Urinary bladder (tissue), 3 donors: ENCODE measurements at regions not wholly inside any gene's neighbourhood (a gene's known extent, or its start where the extent isn't known, plus 50 kb on each side); places are given as distances from the start of the nearest gene placed in this dataset.

Source experiments
- DNase-seq: peaks from one replicate; pipeline ENCODE4 v3.0.0-alpha.2; 2015; ENCODE audit errors: extremely low spot score
- H3K27ac ChIP-seq: one replicate; pipeline ENCODE4 v1.5.1; 2013; ENCODE audit warnings: low read depth, mild to moderate bottlenecking, moderate library complexity
- H3K36me3 ChIP-seq: one replicate; pipeline ENCODE4 v1.6.1; 2013; ENCODE audit warnings: mild to moderate bottlenecking, moderate library complexity; ENCODE audit not compliant: insufficient read depth
- H3K4me1 ChIP-seq: one replicate; pipeline ENCODE4 v1.6.1; 2013; ENCODE audit warnings: mild to moderate bottlenecking, moderate library complexity; ENCODE audit not compliant: insufficient read depth
- H3K4me3 ChIP-seq: one replicate; pipeline ENCODE4 v1.5.1; 2013; ENCODE audit warnings: low read depth, low read length
- WGBS: extraction: QIAGEN DNeasy Blood & Tissue Kit; methylation state at CpG from one replicate; pipeline ENCODE4 v1.1.7; 2013; 5-methylcytosine and 5-hydroxymethylcytosine counted together
- donor health status: healthy with polysubstance abuse.
- donor health status: healthy.

- no peak for DNase-seq
- H3K4me1 ChIP-seq: no peaks in the 10 kb centered on the region
- no peak overlapping the region for H3K4me3 ChIP-seq
- H3K36me3 ChIP-seq: no peaks in the 10 kb centered on the region
- H3K27ac ChIP-seq: no peak overlapping the region
- 42% methylated on average over 1 of the region's 1 CpG for WGBS
Observed at GRCh38 chr14:61878931-61879330, 116.7 kb downstream of the SNAPC1 start.

- no peak for DNase-seq
- 89% methylated on average over 1 of the region's 1 CpG for WGBS
Observed at GRCh38 chr14:61881046-61881445, 118.8 kb downstream of the SNAPC1 start.

GRCh38 chr14:61884711-61885110, 122.5 kb downstream of the SNAPC1 start:
- DNase-seq: no peak
- WGBS: 63% methylated on average over 2 of the region's 2 CpGs
- Histone ChIP-seq H3K36me3 (no peaks in the 10 kb centered on the region), H3K4me1 (no peaks in the 10 kb centered on the region), H3K27ac (no peak overlapping the region), H3K4me3 (no peak overlapping the region)

More at GRCh38 chr14:61881046-61881445, 118.8 kb downstream of the SNAPC1 start:
- no peaks in the 10 kb centered on the region for H3K4me1 ChIP-seq
- no peak overlapping the region for H3K4me3 ChIP-seq
- H3K27ac ChIP-seq: no peak overlapping the region
- H3K36me3 ChIP-seq: no peaks in the 10 kb centered on the region

- Histone ChIP-seq H3K36me3 (no peaks in the 10 kb centered on the region), H3K4me1 (no peaks in the 10 kb centered on the region), H3K27ac (no peak overlapping the region), H3K4me3 (no peak overlapping the region)
- no peak for DNase-seq
- WGBS: 76% methylated on average over 2 of the region's 2 CpGs
Observed at GRCh38 chr14:61885203-61885961, 123.2 kb downstream of the SNAPC1 start.

- DNase-seq: no peak
- Histone ChIP-seq H3K36me3 (no peaks in the 10 kb centered on the region), H3K4me1 (no peaks in the 10 kb centered on the region), H3K27ac (no peak overlapping the region), H3K4me3 (no peak overlapping the region)
- WGBS: 76% methylated on average over 2 of the region's 2 CpGs
Observed at GRCh38 chr14:61887628-61888027, 125.4 kb downstream of the SNAPC1 start.

GRCh38 chr14:61889914-61890351, 127.7 kb downstream of the SNAPC1 start:
- H3K36me3 ChIP-seq: no peaks in the 10 kb centered on the region
- no peaks in the 10 kb centered on the region for H3K4me1 ChIP-seq
- WGBS: 57% methylated on average over 4 of the region's 4 CpGs
- H3K27ac ChIP-seq: no peak overlapping the region
- H3K4me3 ChIP-seq: no peak overlapping the region
- no peak for DNase-seq

GRCh38 chr14:61891170-61891569, 128.9 kb downstream of the SNAPC1 start:
- 62% methylated on average over 5 of the region's 5 CpGs for WGBS
- no peak for DNase-seq
- Histone ChIP-seq H3K36me3 (no peaks in the 10 kb centered on the region), H3K4me1 (no peaks in the 10 kb centered on the region), H3K27ac (no peak overlapping the region), H3K4me3 (no peak overlapping the region)

- DNase-seq: no peak
- WGBS: 58% methylated on average over 4 of the region's 4 CpGs
- Histone ChIP-seq H3K4me3 (no peak overlapping the region), H3K36me3 (no peaks in the 10 kb centered on the region), H3K4me1 (no peaks in the 10 kb centered on the region), H3K27ac (no peak overlapping the region)
Observed at GRCh38 chr14:61891810-61892209, 129.6 kb downstream of the SNAPC1 start.

GRCh38 chr14:61893371-61893940, 131.2 kb downstream of the SNAPC1 start:
- WGBS: 86% methylated on average over 5 of the region's 5 CpGs
- no peak for DNase-seq
- no peaks in the 10 kb centered on the region for H3K36me3 ChIP-seq
- H3K27ac ChIP-seq: no peak overlapping the region
- no peak overlapping the region for H3K4me3 ChIP-seq
- no peaks in the 10 kb centered on the region for H3K4me1 ChIP-seq

GRCh38 chr14:61894452-61895077, 132.3 kb downstream of the SNAPC1 start:
- no peak overlapping the region for H3K27ac ChIP-seq
- H3K4me1 ChIP-seq: no peaks in the 10 kb centered on the region
- WGBS: 52% methylated on average over 5 of the region's 5 CpGs
- DNase-seq: no peak
- no peaks in the 10 kb centered on the region for H3K36me3 ChIP-seq
- H3K4me3 ChIP-seq: no peak overlapping the region

GRCh38 chr14:61897300-61897699, 135.1 kb downstream of the SNAPC1 start:
- DNase-seq: no peak
- Histone ChIP-seq H3K27ac (no peak overlapping the region), H3K36me3 (no peaks in the 10 kb centered on the region), H3K4me3 (no peak overlapping the region), H3K4me1 (no peaks in the 10 kb centered on the region)
- WGBS: 93% methylated on average over 3 of the region's 3 CpGs

GRCh38 chr14:61898568-61898967, 136.3 kb downstream of the SNAPC1 start:
- 68% methylated on average over 6 of the region's 6 CpGs for WGBS
- no peaks in the 10 kb centered on the region for H3K4me1 ChIP-seq
- DNase-seq: no peak
- H3K27ac ChIP-seq: no peak overlapping the region
- no peak overlapping the region for H3K4me3 ChIP-seq
- no peaks in the 10 kb centered on the region for H3K36me3 ChIP-seq

- Histone ChIP-seq H3K27ac (no peak overlapping the region), H3K36me3 (no peaks in the 10 kb centered on the region), H3K4me1 (no peaks in the 10 kb centered on the region), H3K4me3 (no peak overlapping the region)
- DNase-seq: no peak
- WGBS: 89% methylated on average over 4 of the region's 4 CpGs
Observed at GRCh38 chr14:61899497-61899896, 137.3 kb downstream of the SNAPC1 start.

- no peak for DNase-seq
- Histone ChIP-seq H3K27ac (no peak overlapping the region), H3K36me3 (no peaks in the 10 kb centered on the region), H3K4me3 (no peak overlapping the region), H3K4me1 (no peaks in the 10 kb centered on the region)
- WGBS: 99% methylated on average over 2 of the region's 2 CpGs
Observed at GRCh38 chr14:61904946-61905345, 142.7 kb downstream of the SNAPC1 start.
